Caco-2 (cell line): ENCODE measurements at regions not wholly inside any gene's neighbourhood (a gene's known extent, or its start where the extent isn't known, plus 50 kb on each side); places are given as distances from the start of the nearest gene placed in this dataset.
"Not testable (repeated sequence)": the region's sequence is repeated elsewhere in the genome, so short reads cannot be mapped to it uniquely, and the experiment has no call there.

Experiments used
- BruUV-seq: library from RNA; stranded (reverse); fragments of 400-500 nt; replicated peaks from 2 replicates; lab custom pipeline; 2021; lab: Mats Ljungman, UMichigan
- CTCF ChIA-PET: fragments of 300-600 bp; sonication (Branson Sonifier 250); formaldehyde crosslinking; loops from one replicate; lab custom pipeline; 2022; ENCODE audit warnings: antibody characterized with exemption; lab: Charles Lee
- POLR2A ChIA-PET: fragments of 300-600 bp; sonication (Branson Sonifier 250); formaldehyde crosslinking; loops from one replicate; lab custom pipeline; 2022; ENCODE audit warnings: antibody characterized with exemption; lab: Charles Lee
- DNase-seq, 2 experiments: peaks; one replicate each; pipeline versions ENCODE4 v3.0.0 to v3.0.0-alpha.2; 2020 to 2022
- H3K27me3 ChIP-seq: replicated peaks from 2 replicates; pipeline ENCODE4 v1.6.0; 2011; ENCODE audit warnings: low read length; ENCODE audit not compliant: control insufficient read depth, insufficient read depth
- H3K36me3 ChIP-seq: 2 replicates; pipeline ENCODE4 v1.5.1; 2011; ENCODE audit warnings: low read length; ENCODE audit not compliant: control insufficient read depth, insufficient read depth
- H3K4me1 ChIP-seq: fragments of 250-450 bp; sonication (Bioruptor Pico); 2 replicates; pipeline ENCODE4 v1.5.1; 2020; ENCODE audit warnings: mild to moderate bottlenecking
- H3K4me3 ChIP-seq: 2 replicates; pipeline ENCODE4 v1.5.1; 2011; ENCODE audit warnings: low read depth, mild to moderate bottlenecking, control low read depth, low read length
- H3K9me3 ChIP-seq: fragments of 250-450 bp; sonication (Bioruptor Pico); 2 replicates; pipeline ENCODE4 v1.5.1; 2020; ENCODE audit warnings: mild to moderate bottlenecking, moderate library complexity
- H3K27ac Mint-ChIP-seq: one replicate; pipeline ENCODE4 v1.8.0; 2022; ENCODE audit warnings: mixed read lengths; ENCODE audit not compliant: unreplicated experiment
- H3K27me3 Mint-ChIP-seq: one replicate; pipeline ENCODE4 v1.8.0; 2022; ENCODE audit warnings: mixed read lengths; ENCODE audit not compliant: insufficient read depth, unreplicated experiment
- H3K36me3 Mint-ChIP-seq: one replicate; pipeline ENCODE4 v1.8.0; 2022; ENCODE audit warnings: mild to moderate bottlenecking, mixed read lengths; ENCODE audit not compliant: insufficient read depth, unreplicated experiment
- H3K4me1 Mint-ChIP-seq: one replicate; pipeline ENCODE4 v1.8.0; 2022; ENCODE audit warnings: low read depth, mixed read lengths; ENCODE audit not compliant: unreplicated experiment
- H3K4me3 Mint-ChIP-seq: one replicate; pipeline ENCODE4 v1.8.0; 2022; ENCODE audit warnings: mild to moderate bottlenecking, moderate library complexity, mixed read lengths; ENCODE audit not compliant: unreplicated experiment
- H3K9me3 Mint-ChIP-seq: one replicate; pipeline ENCODE4 v1.8.0; 2022; ENCODE audit warnings: mixed read lengths; ENCODE audit not compliant: unreplicated experiment
- intact Hi-C: fragments of 100-400 bp; cut with micrococcal nuclease; formaldehyde crosslinking; loops from one replicate; pipeline ENCODE4 v1.10.0; 2022; ENCODE audit not compliant: unreplicated experiment
- TF ChIP-seq, protein P1 (sequence below), 2 experiments: fragments of 200-600 bp in 1 of 2; IDR thresholded peaks; 1 replicate in 1 of 2; 2 replicates in 1 of 2; pipeline versions ENCODE4 v1.5.1 to v1.8.0; 2011 to 2022; ENCODE audit warnings: antibody characterized with exemption in 1 of 2, control low read depth in 1 of 2, inconsistent platforms in 1 of 2, low read depth in 1 of 2, low read length in 1 of 2, mild to moderate bottlenecking in 1 of 2, moderate library complexity in 1 of 2; ENCODE audit not compliant: insufficient read depth in 1 of 2, severe bottlenecking in 1 of 2, unreplicated experiment in 1 of 2

DNA sequence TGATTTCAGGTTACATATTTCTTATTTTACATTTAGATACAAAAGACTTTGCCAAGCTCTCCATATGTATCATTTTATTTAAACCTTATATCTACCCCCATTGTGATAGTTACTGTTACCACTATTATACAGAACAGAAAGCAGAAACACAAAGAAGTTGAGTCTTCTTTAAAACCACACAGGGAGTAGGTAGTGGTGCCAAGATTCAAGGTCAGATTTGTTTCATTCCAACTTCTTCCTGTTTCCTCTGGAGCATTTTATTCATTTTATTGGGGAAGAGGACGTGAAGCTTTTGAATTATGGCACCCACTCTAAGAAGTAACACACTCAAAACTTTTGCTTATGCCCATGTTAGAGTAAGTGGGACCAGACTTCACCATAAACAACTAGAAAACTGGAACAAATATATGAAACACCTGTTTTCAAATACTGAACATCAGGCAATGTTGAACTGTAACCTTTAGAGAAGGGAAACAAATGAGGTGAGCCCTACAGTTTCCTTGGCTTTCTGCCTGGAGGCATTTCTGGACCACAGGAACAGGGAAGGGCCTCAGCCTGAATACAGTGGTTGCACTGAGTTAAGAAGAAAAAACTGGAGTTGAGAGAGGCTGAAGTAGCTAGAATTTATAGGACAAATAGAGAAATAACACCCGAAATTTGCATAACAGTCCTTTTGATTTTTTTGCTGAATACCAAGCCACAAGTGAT, 160.4 kb upstream of the SSTR1 start:
- Mint-ChIP-seq H3K4me1 (no peaks in the 10 kb centered on the region), H3K27me3 (peaks cover 7% of the 10 kb centered on the region), H3K4me3 (no peak overlapping the region), H3K36me3 (peaks cover 5% of the 10 kb centered on the region), H3K9me3 (peaks cover 10% of the 10 kb centered on the region), H3K27ac (no peak overlapping the region)
- Histone ChIP-seq H3K4me1 (0 out of 2 replicates have a peak, but pooled peaks cover 2% of the 10 kb centered on the region), H3K36me3 (no peaks in the 10 kb centered on the region), H3K27me3 (no peaks in the 10 kb centered on the region), H3K9me3 (no peaks in the 10 kb centered on the region), H3K4me3 (no peak overlapping the region)
- intact Hi-C loops: no loop called here
- TF ChIP-seq, protein P1, sequence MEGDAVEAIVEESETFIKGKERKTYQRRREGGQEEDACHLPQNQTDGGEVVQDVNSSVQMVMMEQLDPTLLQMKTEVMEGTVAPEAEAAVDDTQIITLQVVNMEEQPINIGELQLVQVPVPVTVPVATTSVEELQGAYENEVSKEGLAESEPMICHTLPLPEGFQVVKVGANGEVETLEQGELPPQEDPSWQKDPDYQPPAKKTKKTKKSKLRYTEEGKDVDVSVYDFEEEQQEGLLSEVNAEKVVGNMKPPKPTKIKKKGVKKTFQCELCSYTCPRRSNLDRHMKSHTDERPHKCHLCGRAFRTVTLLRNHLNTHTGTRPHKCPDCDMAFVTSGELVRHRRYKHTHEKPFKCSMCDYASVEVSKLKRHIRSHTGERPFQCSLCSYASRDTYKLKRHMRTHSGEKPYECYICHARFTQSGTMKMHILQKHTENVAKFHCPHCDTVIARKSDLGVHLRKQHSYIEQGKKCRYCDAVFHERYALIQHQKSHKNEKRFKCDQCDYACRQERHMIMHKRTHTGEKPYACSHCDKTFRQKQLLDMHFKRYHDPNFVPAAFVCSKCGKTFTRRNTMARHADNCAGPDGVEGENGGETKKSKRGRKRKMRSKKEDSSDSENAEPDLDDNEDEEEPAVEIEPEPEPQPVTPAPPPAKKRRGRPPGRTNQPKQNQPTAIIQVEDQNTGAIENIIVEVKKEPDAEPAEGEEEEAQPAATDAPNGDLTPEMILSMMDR (IDR thresholded peaks at IDR 0.05; ENCODE audit: insufficient read depth in 1 of 2, low read depth in 1 of 2, low read length in 1 of 2, severe bottlenecking in 1 of 2, unreplicated experiment in 1 of 2): no peak
- no peak for DNase-seq
- POLR2A ChIA-PET: no interaction called here
- CTCF ChIA-PET: no interaction called here
- BruUV-seq: no TSS peak

DNA sequence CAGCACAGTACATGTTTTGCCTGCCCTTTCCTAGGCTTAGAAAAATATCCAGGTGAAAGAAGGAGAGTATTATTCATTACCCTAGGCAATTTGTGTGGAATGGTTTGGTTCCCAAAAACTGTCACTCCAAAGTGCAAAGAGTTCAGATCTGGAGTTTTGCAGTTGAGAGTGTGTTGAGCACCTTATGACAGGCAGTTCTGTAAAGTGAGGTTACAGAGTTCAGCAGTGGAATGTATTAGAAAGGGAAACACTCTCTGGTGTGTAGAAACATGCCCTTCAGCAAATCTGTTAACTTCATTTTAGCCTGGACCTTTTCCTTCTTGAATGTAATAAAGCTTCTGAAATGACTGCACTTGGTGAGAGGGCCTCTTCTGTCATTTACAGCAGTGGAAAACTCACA, 154.0 kb upstream of the SSTR1 start:
- ChIA-PET POLR2A (no interaction called here), CTCF (no interaction called here)
- BruUV-seq: no TSS peak
- no peaks in the 10 kb centered on the region for H3K4me1 Mint-ChIP-seq
- H3K36me3 Mint-ChIP-seq: no peaks in the 10 kb centered on the region
- TF ChIP-seq, protein P1 (IDR thresholded peaks at IDR 0.05; ENCODE audit: insufficient read depth in 1 of 2, low read depth in 1 of 2, low read length in 1 of 2, severe bottlenecking in 1 of 2, unreplicated experiment in 1 of 2): no peak
- peaks cover 10% of the 10 kb centered on the region for H3K9me3 Mint-ChIP-seq
- H3K36me3 ChIP-seq: no peaks in the 10 kb centered on the region
- H3K4me3 ChIP-seq: no peak overlapping the region
- peaks cover 5% of the 10 kb centered on the region for H3K27me3 Mint-ChIP-seq
- H3K27ac Mint-ChIP-seq: no peak overlapping the region
- no peak overlapping the region for H3K4me3 Mint-ChIP-seq
- H3K27me3 ChIP-seq: no peaks in the 10 kb centered on the region
- intact Hi-C loops: no loop called here
- no peak for DNase-seq
- no peaks in the 10 kb centered on the region for H3K9me3 ChIP-seq
- no peaks in the 10 kb centered on the region for H3K4me1 ChIP-seq

DNA sequence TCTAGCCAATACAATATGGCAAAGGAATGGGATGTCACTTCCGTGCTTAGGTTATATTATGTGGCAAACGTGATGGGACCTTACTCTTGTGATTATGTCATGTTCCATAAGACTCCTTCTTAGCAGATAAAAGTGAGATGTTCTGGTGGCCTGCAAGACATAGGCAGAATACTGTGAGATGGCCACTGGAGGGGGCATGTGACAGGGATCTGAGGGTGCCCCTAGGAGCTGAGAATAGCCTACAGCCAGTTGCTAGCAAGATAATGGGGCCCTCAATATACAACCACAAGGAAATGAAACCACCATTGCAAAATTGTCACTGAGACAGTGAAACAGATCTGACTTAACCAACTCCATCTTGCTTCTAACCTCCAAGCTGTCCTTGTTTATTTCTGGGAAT, 151.4 kb upstream of the SSTR1 start:
- no TSS peak for BruUV-seq
- Histone ChIP-seq H3K36me3 (no peaks in the 10 kb centered on the region), H3K4me3 (no peak overlapping the region), H3K27me3 (no peaks in the 10 kb centered on the region), H3K4me1 (no peaks in the 10 kb centered on the region), H3K9me3 (no peaks in the 10 kb centered on the region; the same call in 1 of the 2 replicates)
- H3K4me3 Mint-ChIP-seq: no peak overlapping the region
- H3K27ac Mint-ChIP-seq: no peak overlapping the region
- H3K9me3 Mint-ChIP-seq: peaks cover 5% of the 10 kb centered on the region
- peaks cover 3% of the 10 kb centered on the region for H3K27me3 Mint-ChIP-seq
- intact Hi-C loops: no loop called here
- H3K4me1 Mint-ChIP-seq: no peaks in the 10 kb centered on the region
- TF ChIP-seq, protein P1 (IDR thresholded peaks at IDR 0.05; ENCODE audit: insufficient read depth in 1 of 2, low read depth in 1 of 2, low read length in 1 of 2, severe bottlenecking in 1 of 2, unreplicated experiment in 1 of 2): no peak
- H3K36me3 Mint-ChIP-seq: no peaks in the 10 kb centered on the region
- no peak for DNase-seq
- CTCF ChIA-PET: no interaction called here
- POLR2A ChIA-PET: no interaction called here

DNA sequence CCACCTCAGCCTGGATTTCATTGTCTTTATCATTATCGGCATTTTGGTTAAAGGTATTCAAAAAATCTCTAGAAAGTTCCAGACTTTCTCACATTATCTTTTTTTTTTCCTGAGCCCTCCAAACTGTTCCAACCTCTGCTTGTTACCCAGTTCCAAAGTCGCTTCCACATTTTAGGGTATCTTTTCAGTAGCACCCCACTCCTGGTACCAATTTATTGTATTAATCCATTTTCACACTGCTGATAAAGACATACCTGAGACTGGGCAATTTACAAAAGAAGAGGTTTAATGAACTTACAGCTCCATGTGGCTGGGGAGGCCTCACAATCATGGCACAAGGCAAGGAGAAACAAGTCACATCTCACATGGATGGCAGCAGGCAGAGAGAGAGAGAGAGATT, 145.5 kb upstream of the SSTR1 start:
- H3K36me3 ChIP-seq, H3K4me3 ChIP-seq, H3K27me3 ChIP-seq, H3K4me3 Mint-ChIP-seq, H3K9me3 ChIP-seq, H3K27ac Mint-ChIP-seq, H3K36me3 Mint-ChIP-seq, intact Hi-C loops, H3K4me1 ChIP-seq, H3K4me1 Mint-ChIP-seq, DNase-seq, CTCF ChIA-PET, H3K9me3 Mint-ChIP-seq, H3K27me3 Mint-ChIP-seq, BruUV-seq: not testable (repeated sequence)
- POLR2A ChIA-PET: interaction anchor here (0.6 kb wide), 1 partner anchor 15 kb away, joined by 3 read pairs; no protein-coding TSS in a partner anchor
